ENCODE measurements at regions not wholly inside any gene's neighbourhood (a gene's known extent, or its start where the extent isn't known, plus 50 kb on each side); places are given as distances from the start of the nearest gene placed in this dataset.
A peak's percentile ranks its signal among the peaks of the same experiment; 100 is the strongest.

GRCh38 chr16:85380905-85381737, 232.0 kb upstream of the GSE1 start:
- DNase-seq, result no peak

GRCh38 chr16:85381738-85382592, 231.2 kb upstream of the GSE1 start:
- DNase-seq, result no peak

GRCh38 chr16:85382717-85383118, 230.4 kb upstream of the GSE1 start:
- no peak for DNase-seq

DNA sequence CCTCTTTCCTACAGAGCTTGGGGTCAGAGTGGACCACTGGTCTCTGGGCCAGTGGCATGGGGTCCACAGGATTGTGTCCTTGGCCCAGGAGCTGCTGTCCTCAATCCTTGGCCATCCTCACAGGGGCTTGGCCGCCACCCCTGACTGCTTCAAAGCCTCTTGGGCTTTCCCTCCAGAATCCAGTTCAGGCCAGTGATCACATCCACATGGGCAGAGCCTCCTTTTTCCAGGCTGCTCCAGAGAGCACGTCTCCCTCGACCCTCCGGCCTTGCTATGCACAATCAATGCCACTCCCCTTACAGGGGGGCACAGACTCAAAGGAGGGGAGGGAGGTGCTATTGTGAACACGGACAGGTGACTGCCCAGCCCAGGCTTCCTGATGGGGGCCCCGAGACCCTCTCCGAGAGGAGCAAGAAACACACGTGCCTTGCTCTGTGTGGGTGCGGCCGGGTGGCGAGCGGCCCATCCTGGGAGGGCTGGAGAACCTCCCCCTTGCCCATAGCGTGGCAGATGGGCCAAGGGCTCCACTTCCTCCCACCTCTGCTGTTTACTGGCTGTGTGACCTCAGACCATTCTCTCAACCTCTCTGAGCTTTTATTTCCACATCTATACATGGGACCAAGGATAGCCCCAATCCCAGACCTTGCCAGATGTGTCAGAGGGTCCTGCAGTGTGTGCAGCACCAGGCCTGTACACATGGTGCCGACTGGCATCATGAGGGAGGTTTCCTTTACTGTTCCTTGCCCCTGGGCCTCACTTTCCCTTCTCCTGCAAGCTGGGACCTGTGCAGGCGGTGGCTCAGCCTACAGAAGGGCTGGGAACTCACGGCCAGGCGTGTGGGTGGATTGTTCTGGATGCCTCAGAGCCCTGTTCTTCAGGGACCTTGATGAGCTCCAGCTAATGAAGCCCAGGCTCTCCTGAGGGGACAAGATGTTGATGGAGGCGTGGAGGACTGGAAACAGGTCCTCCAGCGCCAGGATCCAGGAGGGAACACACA, 229.0 kb upstream of the GSE1 start:
- no peak for DNase-seq

DNA sequence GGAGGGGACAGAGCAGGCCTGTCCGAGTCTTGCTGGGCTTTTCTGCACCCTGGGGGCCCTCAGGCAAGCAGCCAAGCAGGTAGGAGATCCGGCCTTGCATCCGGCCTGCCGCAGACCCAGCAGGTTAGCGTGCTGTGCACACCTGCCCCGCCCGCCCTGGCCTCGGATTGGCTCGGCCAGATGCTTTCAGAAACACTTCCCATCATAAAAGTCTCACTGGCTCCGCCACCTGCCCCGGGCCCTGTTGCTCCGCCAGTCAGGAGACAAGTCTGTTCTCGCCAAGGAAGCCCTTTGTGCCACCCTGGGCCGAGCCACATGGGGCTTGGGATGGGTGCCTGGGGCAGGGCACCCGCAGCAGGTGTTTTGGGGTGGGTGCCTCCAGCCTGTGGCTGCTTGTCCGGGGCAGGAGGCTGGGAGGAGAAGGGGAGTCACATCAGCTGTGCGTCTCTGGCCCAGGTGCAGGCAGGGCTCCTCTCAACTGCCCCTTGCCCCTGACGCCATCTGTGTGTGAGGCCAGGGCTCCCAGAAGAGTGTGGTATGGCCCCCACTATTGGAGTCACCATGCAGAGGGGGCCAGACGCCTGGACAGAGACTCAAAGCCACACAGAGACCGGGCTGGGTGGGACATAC, 228.2 kb upstream of the GSE1 start:
- no peak for DNase-seq

DNA sequence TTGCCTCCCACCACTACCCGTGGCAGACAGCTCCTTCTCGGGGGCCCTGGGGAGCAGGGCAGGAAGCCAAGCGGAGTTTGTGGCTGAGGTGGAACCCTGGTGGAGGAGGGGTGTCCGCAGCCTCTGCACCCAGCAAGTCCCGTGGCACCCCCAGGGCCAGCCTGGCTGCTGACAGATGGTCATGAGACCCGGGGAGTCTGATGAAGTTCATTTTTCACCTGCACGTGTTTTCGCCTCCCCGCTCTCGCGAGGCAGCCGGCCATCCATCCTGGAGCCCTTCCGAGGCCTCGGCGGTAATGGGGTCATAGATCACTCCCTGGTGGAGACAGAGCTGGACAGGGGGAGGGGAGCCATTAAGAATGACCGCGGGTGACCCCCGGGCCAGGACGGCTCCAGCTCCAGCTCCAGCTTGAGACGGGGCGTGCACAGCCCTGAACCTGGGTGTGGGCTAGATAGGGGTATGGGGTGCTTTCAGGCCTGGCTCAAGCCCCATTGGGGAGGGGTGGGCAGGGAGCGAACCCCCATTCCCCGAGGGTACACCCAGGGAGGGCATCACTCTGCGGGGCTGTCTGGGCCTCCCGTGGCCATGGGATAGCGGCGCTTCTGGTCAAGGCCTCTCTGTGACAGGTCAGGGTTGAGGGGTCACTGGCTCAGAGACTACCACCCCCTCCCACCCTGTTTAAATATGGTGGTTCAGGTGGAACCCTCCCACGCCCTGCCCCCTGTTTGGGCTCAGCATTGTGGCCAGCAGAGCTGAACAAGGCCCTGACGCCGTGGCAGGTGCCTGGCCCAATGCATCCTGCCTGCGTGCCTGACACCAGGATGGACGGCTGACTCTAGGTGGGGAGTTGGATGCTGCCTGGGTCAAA, 227.4 kb upstream of the GSE1 start:
- no peak for DNase-seq

- DNase-seq, result no peak
Measured at GRCh38 chr16:85386467-85387170, 226.5 kb upstream of the GSE1 start.

DNA sequence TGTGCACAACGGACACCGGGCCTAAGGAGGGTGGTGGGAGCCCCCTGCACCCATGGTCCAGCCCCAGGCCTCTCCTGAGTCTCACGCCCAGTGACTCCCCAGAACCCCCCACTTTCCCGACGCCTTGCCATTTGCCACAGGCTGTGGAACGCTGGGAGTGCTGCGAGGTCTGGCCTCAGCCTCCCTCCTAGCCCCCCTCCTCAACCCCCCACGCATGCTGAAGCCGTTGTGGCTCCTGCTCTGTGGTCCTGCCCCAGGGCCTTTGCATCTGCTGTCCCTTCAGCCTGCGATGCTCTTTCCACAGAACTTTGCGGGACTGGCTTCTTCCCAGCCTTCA, 226.0 kb upstream of the GSE1 start:
- no peak for DNase-seq

- DNase-seq, result no peak
Measured at GRCh38 chr16:85387731-85388295, 225.3 kb upstream of the GSE1 start.

- DNase-seq, result peak; percentile 21
Measured at GRCh38 chr16:85389679-85390470, 223.2 kb upstream of the GSE1 start.

- DNase-seq, result no peak
Measured at GRCh38 chr16:85390511-85391174, 222.5 kb upstream of the GSE1 start.

DNA sequence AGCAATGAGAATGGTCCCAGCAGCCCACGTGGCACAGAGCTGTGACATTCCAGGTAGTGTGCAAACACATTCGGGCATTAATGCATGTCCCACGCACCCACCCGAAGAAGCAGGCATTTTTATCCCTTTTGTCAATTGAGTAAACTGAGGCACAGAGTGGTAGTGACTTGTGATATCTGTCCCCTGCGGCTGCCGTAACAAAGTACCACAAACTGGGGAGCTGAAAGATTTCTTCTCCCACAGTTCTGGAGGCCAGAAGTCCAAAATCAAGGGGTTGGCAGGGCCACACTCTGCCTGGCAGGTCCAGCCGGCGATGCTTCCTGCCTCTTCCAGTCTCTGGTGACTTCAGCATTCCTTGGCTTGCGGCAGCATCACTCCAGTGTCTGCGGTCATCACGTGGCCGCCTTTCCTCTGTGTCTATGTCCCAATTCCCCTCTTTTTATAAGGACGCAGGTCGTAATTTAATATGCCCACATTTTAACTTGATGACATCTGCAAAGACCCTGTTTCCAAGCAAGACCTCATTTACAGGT, 221.9 kb upstream of the GSE1 start:
- DNase-seq, result no peak

DNA sequence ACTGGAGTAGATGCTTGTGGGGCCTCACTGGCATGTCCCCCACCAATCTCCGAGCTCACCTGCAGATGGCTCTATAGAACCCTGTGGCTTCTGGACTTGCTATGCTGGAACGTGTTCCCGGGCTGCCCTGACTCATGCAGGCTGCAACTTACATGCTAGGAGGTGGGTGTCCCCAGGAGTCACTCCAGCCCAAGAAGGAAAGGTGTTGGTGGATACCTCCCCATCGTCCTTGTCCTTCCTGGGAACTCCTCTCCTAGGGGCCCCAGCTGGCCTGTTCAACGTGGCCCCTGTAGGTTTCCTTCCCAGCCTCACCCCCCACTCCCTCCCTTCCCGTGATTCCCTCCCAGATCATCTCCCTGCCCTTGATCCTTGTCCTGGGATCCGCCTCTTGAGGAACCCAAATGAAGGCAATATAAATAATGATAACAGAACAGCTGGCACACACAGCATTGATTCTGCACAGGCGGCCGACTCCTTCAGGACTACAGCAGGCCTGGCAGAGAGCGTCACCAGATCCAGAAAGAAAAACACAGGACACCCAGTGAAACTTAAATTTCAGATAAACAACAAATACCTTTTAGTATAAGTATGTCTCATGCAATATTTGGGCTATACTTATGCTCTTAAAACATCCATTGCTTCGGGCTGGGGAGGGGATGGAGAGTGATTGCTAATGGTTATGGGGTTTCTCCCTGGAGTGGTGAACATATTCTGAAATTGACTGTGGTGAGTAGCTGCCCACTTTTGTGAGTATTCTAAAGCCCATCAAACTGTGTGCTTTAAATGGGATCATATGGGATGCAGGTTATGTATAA, 221.1 kb upstream of the GSE1 start:
- no peak for DNase-seq

DNA sequence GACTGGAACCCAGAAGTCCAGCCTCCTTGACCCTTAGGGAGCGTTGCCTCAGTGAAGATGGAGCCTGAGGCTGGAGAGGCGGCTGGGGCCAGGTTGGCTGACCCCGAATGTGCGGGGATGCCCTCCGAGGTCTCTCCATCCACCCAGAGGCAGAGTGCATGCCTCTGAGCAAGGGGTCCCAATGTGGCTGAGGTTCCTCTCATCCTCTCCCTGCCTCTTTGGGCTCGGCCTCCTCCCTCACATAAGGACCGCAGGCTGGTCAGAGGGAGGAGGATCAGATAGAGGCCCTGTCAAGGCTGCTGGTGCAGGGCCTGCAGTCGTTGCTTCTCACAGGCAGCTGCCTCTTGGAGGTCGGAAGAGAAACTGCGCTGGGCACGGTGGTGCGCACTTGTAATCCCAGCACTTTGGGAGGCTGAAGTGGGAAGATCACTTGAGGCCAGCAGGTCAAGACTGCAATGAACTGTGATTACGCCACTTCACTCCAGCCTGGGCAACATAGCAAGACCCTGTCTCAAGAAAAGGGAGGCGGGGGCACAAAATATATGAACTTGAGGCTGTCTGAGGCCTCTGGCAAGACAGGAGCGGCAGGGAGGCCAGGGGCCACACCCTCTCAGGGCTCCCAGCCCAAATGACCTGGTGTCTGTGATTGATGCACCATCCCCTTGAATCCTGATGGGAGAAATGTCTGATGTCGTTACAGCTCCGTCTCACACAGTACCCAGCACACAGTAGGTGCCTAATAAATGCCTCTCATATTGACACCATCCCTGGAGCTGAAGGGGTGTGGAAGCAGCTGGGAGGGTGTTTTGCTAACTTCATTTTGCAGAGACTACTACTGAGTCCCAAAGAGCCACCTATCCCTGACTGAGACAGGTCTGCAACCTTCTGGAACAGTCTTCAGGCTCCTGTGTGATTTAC, 220.1 kb upstream of the GSE1 start:
- no peak for DNase-seq

DNA sequence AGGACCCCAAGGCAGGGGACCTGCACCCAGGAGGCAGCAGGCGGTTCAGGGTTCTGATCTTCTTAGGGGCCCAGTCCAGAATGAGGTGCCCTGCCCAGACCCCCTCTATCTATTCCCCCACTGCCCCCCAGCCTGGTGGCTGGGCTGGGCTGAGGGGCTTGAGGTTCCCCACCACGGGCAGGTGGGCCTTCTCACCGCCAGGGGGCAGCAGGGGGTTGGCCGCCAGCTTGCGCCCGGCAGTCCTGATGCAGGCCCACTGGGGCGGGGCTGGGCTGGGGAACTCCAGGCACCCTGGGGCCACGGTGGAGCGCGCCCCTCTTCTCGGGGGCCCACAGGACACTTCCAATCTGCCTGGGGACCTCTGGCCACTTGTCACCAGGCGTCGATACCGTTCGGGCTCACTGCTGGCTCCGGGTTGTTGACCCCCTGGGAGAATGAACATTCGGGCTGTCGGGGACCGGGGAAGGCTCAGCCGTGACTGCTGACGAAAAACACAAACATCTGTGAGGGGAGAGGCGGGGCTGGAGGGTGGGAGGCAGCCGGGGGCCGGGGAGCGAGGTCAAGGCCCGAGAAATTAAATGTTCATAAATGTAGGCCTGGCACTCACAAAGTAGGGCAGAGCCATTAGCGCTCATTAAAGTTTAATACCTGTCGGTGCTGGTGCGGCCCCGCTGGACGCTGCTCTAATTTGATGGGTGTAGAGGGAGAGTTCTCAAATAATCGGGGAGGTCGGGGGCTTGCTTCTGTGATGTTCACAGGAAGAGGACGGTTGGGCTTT, 219.3 kb upstream of the GSE1 start:
- peak; percentile 77 for DNase-seq

All from activated CD4-positive, CD25-positive, alpha-beta regulatory T cell treated with anti-CD3 and anti-CD28 coated beads, Interleukin-2, amount 50 U/mL, for 72 hours (primary cell).